ENCODE measurements at regions not wholly inside any gene's neighbourhood (a gene's known extent, or its start where the extent isn't known, plus 50 kb on each side); places are given as distances from the start of the nearest gene placed in this dataset.

GRCh38 chr10:129294944-129295343, 172.1 kb upstream of the MGMT start:
- Histone ChIP-seq H3K36me3 (ENCODE audit: control insufficient read depth in 4 of 4, insufficient read depth in 3 of 4, low read depth in 1 of 4, low read length in 3 of 4) (no peaks in the 10 kb centered on the region), H3K4me3 (ENCODE audit: low read depth in 1 of 3, low read length in 3 of 3) (no peak overlapping the region), H3K4me1 (ENCODE audit: control insufficient read depth in 4 of 4, insufficient read depth in 4 of 4, low read length in 3 of 4) (no peaks in the 10 kb centered on the region), H3K9me3 (ENCODE audit: control insufficient read depth in 4 of 4, low read length in 3 of 4) (no peaks in the 10 kb centered on the region), H3K9ac (ENCODE audit: low read depth in 1 of 2, low read length in 2 of 2) (no peak overlapping the region), H3K27ac (ENCODE audit: low read depth in 1 of 2, low read length in 2 of 2) (no peak overlapping the region), H3K27me3 (ENCODE audit: control insufficient read depth in 4 of 4, insufficient read depth in 4 of 4, low read length in 3 of 4) (no peaks in the 10 kb centered on the region)
- 83% methylated on average over 3 of the region's 3 CpGs for WGBS
- no peak for DNase-seq (ENCODE audit: low spot score)
- TF ChIP-seq GABPA (IDR thresholded peaks at IDR 0.05 in 1 of 2, conservative IDR thresholded peaks at IDR 0.05 in 1 of 2) (no peak), RXRA (IDR thresholded peaks at IDR 0.05) (no peak), SP1 (IDR thresholded peaks at IDR 0.05) (no peak), RAD21 (IDR thresholded peaks at IDR 0.05) (no peak), HNF4G (IDR thresholded peaks at IDR 0.05) (no peak), REST (IDR thresholded peaks at IDR 0.05) (no peak), YY1 (IDR thresholded peaks at IDR 0.05) (no peak), FOXA2 (IDR thresholded peaks at IDR 0.05) (no peak), MAX (IDR thresholded peaks at IDR 0.05) (no peak), CTCF (IDR thresholded peaks at IDR 0.05; ENCODE audit: low read depth, low read length, missing input control) (no peak), TAF1 (conservative IDR thresholded peaks at IDR 0.05) (no peak), FOXA1 (IDR thresholded peaks at IDR 0.05) (no peak), EGR1 (IDR thresholded peaks at IDR 0.05; ENCODE audit: low read depth in 2 of 2) (no peak), ZBTB33 (IDR thresholded peaks at IDR 0.05) (no peak), JUND (IDR thresholded peaks at IDR 0.05) (no peak), HNF4A (conservative IDR thresholded peaks at IDR 0.05) (no peak), NR2F2 (IDR thresholded peaks at IDR 0.05) (no peak)

- 54% methylated on average over 5 of the region's 5 CpGs for WGBS
- no peak for DNase-seq (ENCODE audit: low spot score)
- H3K9ac ChIP-seq (ENCODE audit: low read depth in 1 of 2, low read length in 2 of 2) = no peak overlapping the region
- no peak for TF ChIP-seq NR2F2 (IDR thresholded peaks at IDR 0.05)
- TF ChIP-seq FOXA2 (IDR thresholded peaks at IDR 0.05) = no peak
- no peak for TF ChIP-seq GABPA (IDR thresholded peaks at IDR 0.05 in 1 of 2, conservative IDR thresholded peaks at IDR 0.05 in 1 of 2)
- TF ChIP-seq FOXA1 (IDR thresholded peaks at IDR 0.05) = no peak
- TF ChIP-seq RAD21 (IDR thresholded peaks at IDR 0.05) = no peak
- TF ChIP-seq JUND (IDR thresholded peaks at IDR 0.05) = no peak
- no peak for TF ChIP-seq TAF1 (conservative IDR thresholded peaks at IDR 0.05)
- no peak for TF ChIP-seq HNF4G (IDR thresholded peaks at IDR 0.05)
- TF ChIP-seq HNF4A (conservative IDR thresholded peaks at IDR 0.05) = no peak
- no peak for TF ChIP-seq MAX (IDR thresholded peaks at IDR 0.05)
- TF ChIP-seq YY1 (IDR thresholded peaks at IDR 0.05) = no peak
- no peak for TF ChIP-seq ATF3 (IDR thresholded peaks at IDR 0.05)
- no peak for TF ChIP-seq REST (IDR thresholded peaks at IDR 0.05)
- no peak for TF ChIP-seq SP1 (IDR thresholded peaks at IDR 0.05)
These were observed 162.0 kb upstream of the MGMT start for GRCh38 chr10:129305046-129305445.

More at GRCh38 chr10:129305046-129305445, 162.0 kb upstream of the MGMT start:
- Histone ChIP-seq H3K27me3 (ENCODE audit: control insufficient read depth in 4 of 4, insufficient read depth in 4 of 4, low read length in 3 of 4) (peaks cover 0 to 2% (median 0%) of the 10 kb centered on the region in 4 donors), H3K9me3 (ENCODE audit: control insufficient read depth in 4 of 4, low read length in 3 of 4) (no peaks in the 10 kb centered on the region), H3K4me3 (ENCODE audit: low read depth in 1 of 3, low read length in 3 of 3) (no peak overlapping the region), H3K36me3 (ENCODE audit: control insufficient read depth in 4 of 4, insufficient read depth in 3 of 4, low read depth in 1 of 4, low read length in 3 of 4) (no peaks in the 10 kb centered on the region), H3K4me1 (ENCODE audit: control insufficient read depth in 4 of 4, insufficient read depth in 4 of 4, low read length in 3 of 4) (no peaks in the 10 kb centered on the region), H3K27ac (ENCODE audit: low read depth in 1 of 2, low read length in 2 of 2) (no peak overlapping the region)

All from liver (tissue), 8 donors.